ENCODE measurements at regions not wholly inside any gene's neighbourhood (a gene's known extent, or its start where the extent isn't known, plus 50 kb on each side); places are given as distances from the start of the nearest gene placed in this dataset.
A peak's percentile ranks its signal among the peaks of the same experiment; 100 is the strongest.
"Not testable (repeated sequence)": the region's sequence is repeated elsewhere in the genome, so short reads cannot be mapped to it uniquely, and the experiment has no call there.

DNA sequence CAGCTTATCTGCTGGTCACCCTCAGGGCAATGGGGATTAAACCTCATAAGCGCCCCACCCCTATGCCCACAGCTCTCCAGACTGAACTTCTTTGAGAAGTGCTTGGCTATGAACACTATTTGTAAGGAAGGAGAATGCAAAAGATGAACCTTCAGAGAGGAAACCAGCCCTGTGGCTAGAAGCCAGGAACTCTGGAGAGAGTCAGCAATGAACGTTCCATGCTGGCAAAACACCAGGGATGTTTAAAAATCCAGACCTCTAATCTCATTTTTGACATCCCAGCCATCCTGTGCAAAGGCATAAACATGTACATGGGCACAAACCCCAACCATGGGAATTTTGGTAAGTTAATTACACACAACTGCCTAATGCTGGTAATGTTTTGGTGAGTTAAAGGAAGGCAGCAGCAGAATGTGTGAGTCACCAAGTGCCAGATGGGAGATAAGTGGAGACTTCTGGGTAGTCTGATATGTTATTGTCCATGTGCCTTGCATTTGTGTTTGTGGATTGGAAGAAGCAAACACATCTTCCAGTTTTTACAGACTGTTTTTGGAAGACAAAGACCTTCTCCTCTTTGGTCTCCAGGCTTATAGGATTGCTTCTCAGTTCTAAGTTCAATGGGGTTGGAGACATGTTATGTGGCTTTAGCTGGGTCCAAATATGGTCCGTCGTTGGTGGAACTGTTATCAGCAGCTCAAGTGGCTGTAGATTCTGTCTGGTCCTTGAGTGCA, 174.1 kb upstream of the ETV3 start:
- no peak for DNase-seq (ENCODE audit: low read depth)
- H3K4me3 ChIP-seq (ENCODE audit: low read length) = no peak overlapping the region
- TF ChIP-seq, protein P1, sequence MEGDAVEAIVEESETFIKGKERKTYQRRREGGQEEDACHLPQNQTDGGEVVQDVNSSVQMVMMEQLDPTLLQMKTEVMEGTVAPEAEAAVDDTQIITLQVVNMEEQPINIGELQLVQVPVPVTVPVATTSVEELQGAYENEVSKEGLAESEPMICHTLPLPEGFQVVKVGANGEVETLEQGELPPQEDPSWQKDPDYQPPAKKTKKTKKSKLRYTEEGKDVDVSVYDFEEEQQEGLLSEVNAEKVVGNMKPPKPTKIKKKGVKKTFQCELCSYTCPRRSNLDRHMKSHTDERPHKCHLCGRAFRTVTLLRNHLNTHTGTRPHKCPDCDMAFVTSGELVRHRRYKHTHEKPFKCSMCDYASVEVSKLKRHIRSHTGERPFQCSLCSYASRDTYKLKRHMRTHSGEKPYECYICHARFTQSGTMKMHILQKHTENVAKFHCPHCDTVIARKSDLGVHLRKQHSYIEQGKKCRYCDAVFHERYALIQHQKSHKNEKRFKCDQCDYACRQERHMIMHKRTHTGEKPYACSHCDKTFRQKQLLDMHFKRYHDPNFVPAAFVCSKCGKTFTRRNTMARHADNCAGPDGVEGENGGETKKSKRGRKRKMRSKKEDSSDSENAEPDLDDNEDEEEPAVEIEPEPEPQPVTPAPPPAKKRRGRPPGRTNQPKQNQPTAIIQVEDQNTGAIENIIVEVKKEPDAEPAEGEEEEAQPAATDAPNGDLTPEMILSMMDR (conservative IDR thresholded peaks at IDR 0.05; ENCODE audit: low read depth, low read length) = no peak

DNA sequence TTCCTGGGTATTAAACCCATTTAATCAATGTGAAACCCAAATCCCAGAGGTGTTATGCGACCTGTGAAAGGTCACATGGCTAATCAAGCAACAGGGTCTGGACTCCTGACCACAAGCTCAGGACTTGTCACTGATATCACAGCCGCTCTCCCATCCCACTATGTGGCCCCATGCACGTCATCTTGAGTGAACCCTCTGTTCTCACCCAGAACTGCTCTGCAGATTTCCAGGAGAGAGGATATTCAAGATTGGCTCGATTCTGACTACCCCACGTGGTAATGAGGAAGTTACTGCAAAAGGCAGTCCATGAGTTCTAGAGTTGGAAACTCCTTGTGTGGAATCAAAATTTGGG, 173.5 kb upstream of the ETV3 start:
- TF ChIP-seq, protein P1 (conservative IDR thresholded peaks at IDR 0.05; ENCODE audit: low read depth, low read length) = no peak
- H3K4me3 ChIP-seq (ENCODE audit: low read length) = no peak overlapping the region
- no peak for DNase-seq (ENCODE audit: low read depth)

DNA sequence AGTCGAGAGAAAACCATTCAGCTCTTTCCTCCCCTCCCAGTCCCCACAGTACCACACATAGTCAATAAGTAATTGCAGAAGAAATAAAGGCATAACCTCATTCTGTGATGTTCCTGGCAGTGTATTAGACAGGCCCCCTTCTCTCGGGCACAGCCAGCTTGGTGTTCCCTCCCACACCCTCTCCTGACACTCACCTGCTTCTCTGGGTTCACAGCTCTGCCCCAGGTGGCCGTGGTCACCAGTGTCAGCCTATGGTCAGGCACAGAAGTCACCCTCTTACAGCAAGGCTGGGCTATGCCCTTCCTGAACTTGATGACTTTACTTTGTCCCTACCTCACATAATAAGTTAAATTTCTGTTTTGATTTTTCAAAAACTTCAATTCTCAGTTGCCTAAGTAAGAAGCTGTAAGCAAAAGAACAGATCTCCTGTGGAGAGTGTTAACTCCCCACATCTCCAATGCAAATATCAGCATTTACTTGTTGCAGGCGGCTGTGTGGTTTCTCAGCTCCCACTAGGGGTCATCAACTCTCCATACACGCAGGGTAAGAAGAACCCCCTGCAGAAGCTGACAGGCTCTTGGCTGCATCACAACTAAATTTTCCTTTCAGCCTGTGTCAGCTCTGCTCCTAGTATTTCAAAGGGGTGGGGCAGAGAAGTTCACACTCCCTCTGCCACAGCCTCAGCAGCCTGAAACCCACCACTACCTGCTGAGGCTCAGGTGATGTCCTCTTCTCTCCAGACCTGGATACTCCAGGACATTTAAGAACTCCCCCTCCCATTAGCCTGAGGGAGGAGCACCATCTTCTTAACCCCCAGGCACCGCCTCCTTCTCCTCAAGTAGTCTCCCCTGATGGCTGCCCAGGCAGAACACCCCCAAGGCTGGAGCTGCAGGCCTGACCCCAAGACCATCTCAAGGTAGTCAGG, 172.9 kb upstream of the ETV3 start:
- DNase-seq (ENCODE audit: low read depth); H3K4me3 ChIP-seq (ENCODE audit: low read length): not testable (repeated sequence)
- TF ChIP-seq, protein P1 (conservative IDR thresholded peaks at IDR 0.05; ENCODE audit: low read depth, low read length) = peak; percentile 24

DNA sequence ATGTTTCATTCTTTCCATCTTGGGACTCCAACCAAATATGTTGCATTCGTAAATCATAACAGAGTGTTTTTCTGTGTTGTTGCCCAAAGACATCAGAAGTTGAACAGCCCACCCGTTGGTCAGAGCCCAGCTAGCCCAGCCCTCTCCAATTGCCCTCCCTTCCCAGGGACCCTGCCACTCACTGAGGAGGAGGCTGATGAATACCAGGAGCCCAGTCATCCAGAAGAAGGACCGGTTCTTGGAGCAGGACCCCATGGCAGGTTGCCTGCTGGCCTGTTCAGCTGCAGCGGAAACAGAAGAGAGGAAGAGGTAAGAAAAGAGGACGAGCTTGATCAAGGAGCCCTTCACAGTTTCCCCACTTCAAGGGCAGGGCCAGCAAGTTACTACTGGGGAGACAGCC, 172.2 kb upstream of the ETV3 start:
- TF ChIP-seq, protein P1 (conservative IDR thresholded peaks at IDR 0.05; ENCODE audit: low read depth, low read length) = no peak
- no peak for DNase-seq (ENCODE audit: low read depth)
- H3K4me3 ChIP-seq (ENCODE audit: low read length) = no peak overlapping the region

DNA sequence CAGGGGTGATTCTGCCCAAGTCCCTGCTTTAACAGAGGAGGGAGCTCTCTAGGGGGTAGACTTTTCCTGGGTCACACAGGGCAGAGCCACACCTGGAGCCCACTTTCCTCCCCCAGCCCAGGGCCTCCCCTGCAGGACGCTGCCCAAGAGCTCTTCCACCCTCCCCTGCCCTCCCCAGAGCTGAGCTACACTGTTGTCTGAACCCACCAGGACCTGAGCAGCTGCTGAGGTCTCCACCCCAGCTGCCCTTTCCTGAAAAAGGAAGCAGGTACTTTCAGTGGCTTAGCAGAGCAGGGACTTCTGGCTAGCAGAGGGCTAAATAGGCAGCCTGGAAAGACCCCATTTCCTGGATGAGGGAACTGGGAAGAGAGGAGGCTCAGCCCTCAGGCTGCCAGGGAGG, 169.3 kb upstream of the ETV3 start:
- DNase-seq (ENCODE audit: low read depth) = no peak
- no peak overlapping the region for H3K4me3 ChIP-seq (ENCODE audit: low read length)
- TF ChIP-seq, protein P1 (conservative IDR thresholded peaks at IDR 0.05; ENCODE audit: low read depth, low read length) = no peak

DNA sequence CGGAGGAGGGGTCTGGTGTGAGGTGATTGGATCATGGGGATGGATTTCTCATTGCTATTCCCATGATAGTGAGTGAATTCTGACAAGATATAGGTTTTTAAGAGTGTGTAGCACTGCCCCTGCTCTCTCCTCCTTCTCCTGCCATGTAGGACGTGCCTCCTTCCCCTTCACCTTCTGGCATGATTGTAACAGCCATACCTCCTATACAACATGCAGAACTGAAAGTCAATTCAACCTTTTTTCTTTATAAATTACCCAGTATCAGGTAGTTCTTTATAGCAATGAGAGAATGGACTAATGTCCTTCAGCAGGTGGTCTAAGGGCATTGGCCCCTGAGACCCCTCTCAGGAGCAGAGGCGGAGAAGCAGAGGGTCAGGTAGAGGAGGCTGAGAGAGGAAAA, 168.7 kb upstream of the ETV3 start:
- TF ChIP-seq, protein P1 (conservative IDR thresholded peaks at IDR 0.05; ENCODE audit: low read depth, low read length) = no peak
- DNase-seq (ENCODE audit: low read depth) = no peak
- no peak overlapping the region for H3K4me3 ChIP-seq (ENCODE audit: low read length)

All from retinal pigment epithelial cell (primary cell).